RCC 7860 (cell line): ENCODE measurements at regions not wholly inside any gene's neighbourhood (a gene's known extent, or its start where the extent isn't known, plus 50 kb on each side); places are given as distances from the start of the nearest gene placed in this dataset.

Experiments used
- DNase-seq: peaks from one replicate; pipeline ENCODE4 v3.0.0-alpha.2; 2015; ENCODE audit warnings: low spot score
- FAIRE-seq: peaks from 2 replicates; lab custom pipeline; 2012; peaks lifted over from hg19 to GRCh38; lab: Jason Lieb, UNC

- DNase-seq = no peak
Observed at GRCh38 chr1:10848109-10848684, 51.8 kb upstream of the CASZ1 start.

GRCh38 chr1:10850026-10850425 lies 53.6 kb upstream of the CASZ1 start:
- DNase-seq (no peak), FAIRE-seq (no peak)

More at GRCh38 chr1:10848109-10848684, 51.8 kb upstream of the CASZ1 start:
- FAIRE-seq = no peak

- no peak for DNase-seq
- no peak for FAIRE-seq
Observed at GRCh38 chr1:10851024-10852013, 54.9 kb upstream of the CASZ1 start.

- DNase-seq (no peak), FAIRE-seq (no peak)
Observed at GRCh38 chr1:10852018-10852417, 55.6 kb upstream of the CASZ1 start.

- no peak for FAIRE-seq
- DNase-seq = no peak
Observed at GRCh38 chr1:10852486-10852885, 56.0 kb upstream of the CASZ1 start.

- DNase-seq = no peak
- no peak for FAIRE-seq
Observed at GRCh38 chr1:10852998-10853520, 56.6 kb upstream of the CASZ1 start.

GRCh38 chr1:10853701-10854100 lies 57.3 kb upstream of the CASZ1 start:
- no peak for FAIRE-seq
- no peak for DNase-seq

GRCh38 chr1:10854856-10855459 lies 58.5 kb upstream of the CASZ1 start:
- FAIRE-seq (no peak), DNase-seq (no peak)

- FAIRE-seq (no peak), DNase-seq (no peak)
Observed at GRCh38 chr1:10856176-10856683, 59.8 kb upstream of the CASZ1 start.

GRCh38 chr1:10856863-10857598 lies 60.6 kb upstream of the CASZ1 start:
- no peak for DNase-seq
- FAIRE-seq = no peak

- FAIRE-seq = no peak
Observed at GRCh38 chr1:10857687-10858086, 61.2 kb upstream of the CASZ1 start.

GRCh38 chr1:10860218-10860617 lies 63.8 kb upstream of the CASZ1 start:
- FAIRE-seq (no peak), DNase-seq (no peak)

More at GRCh38 chr1:10857687-10858086, 61.2 kb upstream of the CASZ1 start:
- no peak for DNase-seq

- FAIRE-seq = no peak
- DNase-seq = no peak
Observed at GRCh38 chr1:10860682-10861081, 64.2 kb upstream of the CASZ1 start.

- no peak for FAIRE-seq
- DNase-seq = no peak
Observed at GRCh38 chr1:10861822-10862221, 65.4 kb upstream of the CASZ1 start.

GRCh38 chr1:10862743-10863335 lies 66.4 kb upstream of the CASZ1 start:
- FAIRE-seq (no peak), DNase-seq (no peak)

- DNase-seq (no peak), FAIRE-seq (no peak)
Observed at GRCh38 chr1:10863886-10864285, 67.4 kb upstream of the CASZ1 start.

GRCh38 chr1:10864776-10865175 lies 68.3 kb upstream of the CASZ1 start:
- no peak for FAIRE-seq
- no peak for DNase-seq

GRCh38 chr1:10865518-10866320 lies 69.3 kb upstream of the CASZ1 start:
- no peak for DNase-seq
- no peak for FAIRE-seq

- FAIRE-seq = no peak
- DNase-seq = no peak
Observed at GRCh38 chr1:10866321-10867093, 70.1 kb upstream of the CASZ1 start.
